A549 (cell line): ENCODE measurements at regions not wholly inside any gene's neighbourhood (a gene's known extent, or its start where the extent isn't known, plus 50 kb on each side); places are given as distances from the start of the nearest gene placed in this dataset.
"Not testable (repeated sequence)": the region's sequence is repeated elsewhere in the genome, so short reads cannot be mapped to it uniquely, and the experiment has no call there.

Experiments used
- ATAC-seq, 2 experiments: fragments of 200-7000 bp in 1 of 2; fragments of >200 bp in 1 of 2; cut with Nextera tagmentation in 1 of 2; cut with Tn5 transposase in 1 of 2; 3 replicates each; pipeline versions ENCODE4 v1.8.0 to v1.9.1; 2018 to 2020; ENCODE audit warnings: mild to moderate bottlenecking in 1 of 2, moderate library complexity in 1 of 2
- CTCF ChIA-PET: fragments of 300-600 bp; sonication (Branson Sonifier 250); formaldehyde crosslinking; extraction: SDS; loops from one replicate; lab custom pipeline; 2021; ENCODE audit warnings: antibody characterized with exemption, inconsistent platforms; lab: Yijun Ruan, JAX
- POLR2A ChIA-PET: fragments of 350-600 bp; formaldehyde crosslinking; extraction: SDS; loops from one replicate; lab custom pipeline; 2021; ENCODE audit warnings: antibody characterized with exemption, inconsistent platforms; lab: Yijun Ruan, JAX
- DNase-seq, 2 experiments: peaks; one replicate each; pipeline versions ENCODE4 v3.0.0 to v3.0.0-alpha.2; 2011 to 2016; ENCODE audit warnings: low read depth in 1 of 2, low spot score in 1 of 2
- FAIRE-seq: peaks from 2 replicates; lab custom pipeline; 2011; peaks lifted over from hg19 to GRCh38; lab: Jason Lieb, UNC
- H3K27ac ChIP-seq, 2 experiments: fragments of >200 bp; sonication (Bioruptor Twin); formaldehyde crosslinking; 3 replicates each; pipeline ENCODE4 v1.5.1; 2016 to 2017
- H3K4me1 ChIP-seq: fragments of >200 bp; sonication (Bioruptor Twin); formaldehyde crosslinking; 3 replicates; pipeline ENCODE4 v1.6.1; 2016
- H3K4me2 ChIP-seq: fragments of >200 bp; sonication (Bioruptor Twin); formaldehyde crosslinking; 3 replicates; pipeline ENCODE4 v1.6.1; 2016
- H3K4me3 ChIP-seq: fragments of >200 bp; sonication (Bioruptor Twin); formaldehyde crosslinking; 3 replicates; pipeline ENCODE4 v1.5.1; 2016
- H3K9me3 ChIP-seq: fragments of >200 bp; sonication (Bioruptor Twin); formaldehyde crosslinking; 3 replicates; pipeline ENCODE4 v1.6.1; 2016
- CBX8 ChIP-seq: fragments of 200-600 bp; sonication (generic); IDR thresholded peaks from 2 replicates; pipeline ENCODE4 v1.6.1; 2016
- CHD2 ChIP-seq: fragments of 150-350 bp; IDR thresholded peaks from 2 replicates; pipeline ENCODE4 v1.6.1; 2014; ENCODE audit warnings: low read length; ENCODE audit not compliant: partially characterized antibody
- EHF ChIP-seq: fragments of 250-450 bp; sonication (Bioruptor Pico); IDR thresholded peaks from 2 replicates; pipeline ENCODE4 v1.5.0; 2020; ENCODE audit warnings: mild to moderate bottlenecking
- KDM1A ChIP-seq: fragments of 200-600 bp; sonication (generic); IDR thresholded peaks from 2 replicates; pipeline ENCODE4 v1.6.1; 2016; ENCODE audit warnings: low read depth, mild to moderate bottlenecking
- KDM5A ChIP-seq: fragments of 200-600 bp; sonication (generic); IDR thresholded peaks from 2 replicates; pipeline ENCODE4 v1.6.1; 2016; ENCODE audit warnings: antibody characterized with exemption, mild to moderate bottlenecking
- MAZ ChIP-seq: fragments of 150-350 bp; IDR thresholded peaks from 2 replicates; pipeline ENCODE4 v1.6.1; 2014; ENCODE audit warnings: antibody characterized with exemption, low read depth, low read length, borderline replicate concordance
- RCOR1 ChIP-seq: fragments of 150-350 bp; IDR thresholded peaks from 2 replicates; pipeline ENCODE4 v1.6.1; 2014; ENCODE audit warnings: antibody characterized with exemption, low read length, low read depth
- ZC3H11A ChIP-seq: fragments of 450-650 bp; IDR thresholded peaks from 2 replicates; pipeline ENCODE4 v1.6.1; 2014; ENCODE audit warnings: antibody characterized with exemption, mild to moderate bottlenecking
- WGBS: methylation state at CpG from one replicate; pipeline ENCODE4 v1.1.6; 2017; ENCODE audit errors: missing lambda C conversion rate; 5-methylcytosine and 5-hydroxymethylcytosine counted together
- TF ChIP-seq, protein P1 (sequence below): IDR thresholded peaks from 2 replicates; pipeline ENCODE4 v1.6.1; 2012
- TF ChIP-seq, protein P2 (sequence below): fragments of >200 bp; sonication (Bioruptor Twin); formaldehyde crosslinking; IDR thresholded peaks from 3 replicates; pipeline ENCODE4 v1.6.1; 2016
- TF ChIP-seq, protein P3 (sequence below): IDR thresholded peaks from 2 replicates; pipeline ENCODE4 v1.6.1; 2012

DNA sequence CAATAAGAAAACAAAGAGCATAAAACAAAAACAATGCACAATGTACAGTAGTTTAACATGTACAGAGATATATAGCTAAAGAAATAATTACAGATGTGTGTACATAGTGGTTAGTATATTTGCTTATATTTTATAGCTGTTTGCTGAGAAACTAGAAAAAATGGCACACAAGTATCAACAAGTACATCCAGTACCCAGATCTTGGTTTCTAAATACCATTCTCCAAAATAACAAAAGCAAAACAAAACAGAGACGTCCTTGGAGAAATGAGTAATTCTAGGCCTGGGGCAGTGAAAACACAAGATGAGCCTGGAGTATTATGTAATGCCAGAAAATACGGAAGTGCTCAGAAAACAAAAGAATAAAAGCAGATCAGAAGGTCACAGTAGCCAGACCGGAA is 189.6 kb downstream of the TMEM47 start:
- ATAC-seq (no peak), DNase-seq (no peak), FAIRE-seq (no peak)
- TF ChIP-seq KDM5A, result no peak
- TF ChIP-seq, protein P1, sequence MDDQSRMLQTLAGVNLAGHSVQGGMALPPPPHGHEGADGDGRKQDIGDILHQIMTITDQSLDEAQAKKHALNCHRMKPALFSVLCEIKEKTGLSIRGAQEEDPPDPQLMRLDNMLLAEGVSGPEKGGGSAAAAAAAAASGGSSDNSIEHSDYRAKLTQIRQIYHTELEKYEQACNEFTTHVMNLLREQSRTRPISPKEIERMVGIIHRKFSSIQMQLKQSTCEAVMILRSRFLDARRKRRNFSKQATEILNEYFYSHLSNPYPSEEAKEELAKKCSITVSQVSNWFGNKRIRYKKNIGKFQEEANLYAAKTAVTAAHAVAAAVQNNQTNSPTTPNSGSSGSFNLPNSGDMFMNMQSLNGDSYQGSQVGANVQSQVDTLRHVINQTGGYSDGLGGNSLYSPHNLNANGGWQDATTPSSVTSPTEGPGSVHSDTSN, result no peak
- TF ChIP-seq, protein P2, sequence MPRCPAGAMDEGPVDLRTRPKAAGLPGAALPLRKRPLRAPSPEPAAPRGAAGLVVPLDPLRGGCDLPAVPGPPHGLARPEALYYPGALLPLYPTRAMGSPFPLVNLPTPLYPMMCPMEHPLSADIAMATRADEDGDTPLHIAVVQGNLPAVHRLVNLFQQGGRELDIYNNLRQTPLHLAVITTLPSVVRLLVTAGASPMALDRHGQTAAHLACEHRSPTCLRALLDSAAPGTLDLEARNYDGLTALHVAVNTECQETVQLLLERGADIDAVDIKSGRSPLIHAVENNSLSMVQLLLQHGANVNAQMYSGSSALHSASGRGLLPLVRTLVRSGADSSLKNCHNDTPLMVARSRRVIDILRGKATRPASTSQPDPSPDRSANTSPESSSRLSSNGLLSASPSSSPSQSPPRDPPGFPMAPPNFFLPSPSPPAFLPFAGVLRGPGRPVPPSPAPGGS, result no peak
- no peak for TF ChIP-seq MAZ
- TF ChIP-seq EHF, result no peak
- H3K27ac ChIP-seq, result no peak overlapping the region
- ChIA-PET CTCF (no interaction called here), POLR2A (no interaction called here)
- H3K4me2 ChIP-seq, result no peak overlapping the region
- no peaks in the 10 kb centered on the region for H3K4me1 ChIP-seq
- no peaks in the 10 kb centered on the region for H3K9me3 ChIP-seq
- 6% methylated on average over 3 of the region's 3 CpGs for WGBS
- no peak overlapping the region for H3K4me3 ChIP-seq

GRCh38 chrX:34463220-34463619 is 193.9 kb downstream of the TMEM47 start:
- ATAC-seq, H3K27ac ChIP-seq, H3K9me3 ChIP-seq, H3K4me3 ChIP-seq, POLR2A ChIA-PET, CTCF ChIA-PET: not testable (repeated sequence)
- 30% methylated on average over 1 of the region's 1 CpG for WGBS
- TF ChIP-seq ZC3H11A, result 0 out of 2 replicates have a peak, but pooled peaks have one; percentile 8
- TF ChIP-seq, all 56 proteins: peak for 1; not testable (repeated sequence) for 55
- not testable (repeated sequence) for DNase-seq, H3K4me1 ChIP-seq, FAIRE-seq, H3K4me2 ChIP-seq

- H3K4me3 ChIP-seq, H3K9me3 ChIP-seq, H3K4me2 ChIP-seq, CTCF ChIA-PET, POLR2A ChIA-PET, ATAC-seq, H3K4me1 ChIP-seq, H3K27ac ChIP-seq, DNase-seq, FAIRE-seq: not testable (repeated sequence)
- WGBS, result no CpG with 5 or more reads among the region's 9 CpGs
Measured at GRCh38 chrX:34457850-34458249, 199.2 kb downstream of the TMEM47 start.

- no peak for TF ChIP-seq CBX8
- TF ChIP-seq, all 56 proteins: peak for 0
- ATAC-seq (no peak), FAIRE-seq (no peak), DNase-seq (no peak)
- WGBS, result 0% methylated on average over 6 of the region's 6 CpGs
- ChIA-PET POLR2A (no interaction called here), CTCF (no interaction called here)
- Histone ChIP-seq H3K4me3 (no peak overlapping the region), H3K4me2 (no peak overlapping the region), H3K9me3 (no peaks in the 10 kb centered on the region), H3K4me1 (no peaks in the 10 kb centered on the region), H3K27ac (no peak overlapping the region)
Measured at GRCh38 chrX:34437586-34437985, 219.5 kb downstream of the TMEM47 start.

DNA sequence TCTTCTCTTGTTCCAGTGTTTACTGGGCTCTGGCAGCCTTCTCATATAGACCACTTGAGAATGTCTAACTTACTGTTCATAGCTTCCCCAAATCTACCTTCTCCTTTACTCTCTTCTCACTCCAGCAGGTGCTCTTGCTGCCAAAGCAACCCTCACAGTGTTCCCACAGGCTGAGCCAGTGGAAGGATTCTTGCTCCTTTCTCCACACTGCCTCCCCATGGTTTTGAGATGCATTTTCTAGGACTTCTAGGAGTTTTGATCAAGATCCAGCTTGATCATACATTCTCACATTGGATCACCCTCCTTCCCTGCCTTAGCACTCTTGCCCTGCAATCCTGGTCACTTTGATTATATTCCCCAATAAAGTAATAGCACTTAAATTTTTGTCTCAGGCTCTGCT is 230.8 kb downstream of the TMEM47 start:
- Histone ChIP-seq H3K4me1 (no peaks in the 10 kb centered on the region), H3K9me3 (no peaks in the 10 kb centered on the region), H3K27ac (no peak overlapping the region), H3K4me3 (no peak overlapping the region), H3K4me2 (no peak overlapping the region)
- ChIA-PET CTCF (no interaction called here), POLR2A (no interaction called here)
- DNase-seq, result no peak
- ATAC-seq, result no peak
- TF ChIP-seq, protein P3, sequence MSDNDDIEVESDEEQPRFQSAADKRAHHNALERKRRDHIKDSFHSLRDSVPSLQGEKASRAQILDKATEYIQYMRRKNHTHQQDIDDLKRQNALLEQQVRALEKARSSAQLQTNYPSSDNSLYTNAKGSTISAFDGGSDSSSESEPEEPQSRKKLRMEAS, result no peak
- TF ChIP-seq KDM1A, result no peak
- peak; percentile 49 for FAIRE-seq

DNA sequence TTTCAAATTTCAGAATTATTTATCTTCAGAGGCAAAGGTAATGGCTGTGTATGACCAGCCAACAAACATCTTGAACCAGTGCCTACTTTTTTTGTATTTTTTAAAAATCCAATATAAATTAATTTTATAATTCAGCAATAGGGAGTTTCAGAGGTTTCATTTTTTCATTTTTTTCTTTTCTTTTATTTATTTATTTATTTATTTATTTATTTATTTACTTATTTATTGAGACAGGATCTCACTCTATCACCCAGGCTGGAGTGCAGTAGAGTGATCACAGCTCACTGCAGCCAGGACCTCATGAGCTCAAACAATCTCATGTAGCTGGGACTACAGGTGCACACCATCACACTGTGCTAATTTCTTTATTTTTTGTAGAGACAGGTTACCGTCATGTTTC is 250.5 kb downstream of the TMEM47 start:
- no peak overlapping the region for H3K4me2 ChIP-seq
- TF ChIP-seq ZC3H11A (peak; percentile 31; the same call in 1 of the 2 replicates), RCOR1 (no peak), CHD2 (no peak)
- DNase-seq (no peak), FAIRE-seq (no peak), ATAC-seq (no peak)
- CTCF ChIA-PET, result interaction anchor here (0.6 kb wide), 1 partner anchor 226 kb away, joined by 3 read pairs; no protein-coding TSS in a partner anchor
- no peaks in the 10 kb centered on the region for H3K9me3 ChIP-seq
- 46% methylated on average over 1 of the region's 1 CpG for WGBS
- H3K27ac ChIP-seq, result no peak overlapping the region
- no peak overlapping the region for H3K4me3 ChIP-seq
- POLR2A ChIA-PET, result no interaction called here
- H3K4me1 ChIP-seq, result no peaks in the 10 kb centered on the region
